DMS 273 (cell line): ENCODE measurements at regions not wholly inside any gene's neighbourhood (a gene's known extent, or its start where the extent isn't known, plus 50 kb on each side); places are given as distances from the start of the nearest gene placed in this dataset.
"Not testable (repeated sequence)": the region's sequence is repeated elsewhere in the genome, so short reads cannot be mapped to it uniquely, and the experiment has no call there.

ENCODE experiments used
- DNase-seq: peaks from one replicate; lab custom pipeline; 2025; ENCODE audit not compliant: unreplicated experiment; lab: John Stamatoyannopoulos, UW

DNA sequence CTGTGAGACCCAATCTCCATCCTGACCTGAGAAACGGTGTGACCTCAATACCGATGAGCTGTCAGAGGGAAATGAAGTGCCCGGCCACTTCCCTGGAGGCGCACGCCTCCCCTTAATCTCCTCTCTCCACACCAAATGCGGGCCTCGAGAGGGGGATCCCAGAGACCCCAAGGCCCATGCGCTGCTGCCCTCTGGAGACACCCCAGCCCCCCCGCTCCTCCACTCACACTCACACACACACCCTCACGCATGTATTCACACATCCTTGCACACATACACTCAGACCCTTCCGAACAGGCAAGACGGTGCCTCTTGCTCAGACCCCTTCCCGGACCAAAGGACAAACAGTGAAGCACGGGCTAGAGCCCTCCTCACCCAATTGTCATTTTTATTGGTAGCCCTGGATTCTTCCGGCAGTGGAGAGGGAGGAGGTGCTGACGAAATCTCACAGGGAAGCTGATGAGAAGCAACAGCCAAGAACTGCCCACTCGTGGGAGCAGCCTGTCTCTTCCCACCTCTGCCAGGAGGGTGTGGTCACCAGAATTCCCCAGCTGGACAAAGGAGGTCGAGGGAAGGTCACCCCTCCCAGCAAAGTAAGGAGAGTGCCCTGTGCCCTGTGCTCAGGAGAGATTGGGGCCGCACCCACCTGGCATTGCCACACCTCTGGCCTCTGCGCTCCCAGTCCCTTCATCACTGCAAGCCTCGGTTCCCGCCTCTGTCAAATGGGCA, 136.0 kb upstream of the TNRC6C start:
- no peak for DNase-seq

DNA sequence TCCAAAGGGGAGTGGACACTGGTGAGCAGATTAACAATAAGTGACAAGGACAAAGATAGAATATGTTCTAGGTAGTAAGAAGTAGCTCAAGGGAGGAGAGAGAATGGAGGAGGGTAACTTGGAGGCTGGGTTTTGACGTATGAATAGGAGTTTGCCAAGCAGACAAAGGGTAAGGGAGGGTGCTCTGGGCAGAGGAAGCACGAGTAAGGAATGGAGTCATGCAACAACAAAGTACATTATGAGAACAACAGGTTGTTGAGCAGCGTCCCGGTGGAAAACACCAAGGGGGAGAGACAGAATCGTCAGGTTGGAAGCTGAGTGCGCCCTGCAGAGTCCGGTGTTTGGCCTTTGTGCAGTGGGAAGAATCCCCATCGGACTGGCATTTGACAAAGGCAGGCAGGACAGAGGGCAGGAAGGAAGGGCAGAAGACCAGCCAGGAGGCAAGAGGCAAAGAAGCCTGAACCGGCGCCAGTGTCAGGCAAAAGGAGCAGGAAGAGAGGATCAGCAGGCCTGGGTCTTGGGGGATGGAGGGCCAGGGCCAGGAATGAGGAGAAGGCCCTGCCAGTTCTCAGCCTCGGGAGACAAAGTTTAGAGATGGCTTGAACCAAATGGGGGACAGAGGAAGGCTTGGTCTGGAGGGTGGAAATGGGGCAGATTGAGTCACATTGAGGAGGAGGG, 134.3 kb upstream of the TNRC6C start:
- no peak for DNase-seq

DNA sequence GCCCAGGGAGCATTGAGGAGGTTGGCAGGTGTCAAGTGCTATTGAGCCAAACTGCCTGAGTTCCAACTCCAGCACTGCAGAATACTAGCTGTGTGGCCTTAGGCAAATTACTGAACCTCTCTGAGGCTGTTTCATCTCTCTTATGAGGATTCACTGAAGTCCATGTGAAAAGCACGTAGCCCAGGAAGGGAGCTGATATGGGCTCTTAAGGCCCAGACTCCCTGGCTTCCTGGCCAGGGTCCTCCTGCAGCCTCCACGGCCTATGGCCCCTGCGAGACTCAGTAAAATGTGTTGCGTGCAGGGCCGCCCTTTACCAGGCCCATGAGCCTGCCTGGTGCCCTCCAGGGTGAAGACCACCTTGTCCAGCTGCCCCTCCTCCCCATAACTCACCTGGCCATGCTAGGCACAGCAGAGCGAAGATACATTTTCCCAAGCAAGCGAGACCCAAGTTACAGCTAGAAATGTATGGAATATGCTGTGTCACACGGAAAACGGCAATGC, 133.7 kb upstream of the TNRC6C start:
- DNase-seq, result no peak

DNA sequence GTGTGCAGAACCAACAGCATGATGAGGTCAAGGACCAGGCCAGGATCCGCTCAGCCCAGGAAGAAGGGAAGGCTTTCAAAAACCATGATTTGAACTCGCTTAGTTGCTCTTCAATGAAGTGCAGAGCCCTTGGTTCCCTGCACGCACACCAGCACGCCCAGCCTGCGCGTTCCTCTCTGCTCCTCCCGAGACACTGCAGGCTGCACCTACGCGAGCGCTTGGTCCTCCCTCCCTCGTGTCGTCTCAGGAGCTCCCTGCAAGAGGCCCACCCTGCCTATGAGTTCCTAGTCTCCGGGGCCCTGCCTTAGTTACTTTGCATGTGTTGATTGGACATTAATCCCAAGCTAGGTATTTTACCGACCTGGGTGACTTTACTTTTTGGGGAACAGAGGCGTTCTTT, 132.9 kb upstream of the TNRC6C start:
- DNase-seq, result no peak

DNA sequence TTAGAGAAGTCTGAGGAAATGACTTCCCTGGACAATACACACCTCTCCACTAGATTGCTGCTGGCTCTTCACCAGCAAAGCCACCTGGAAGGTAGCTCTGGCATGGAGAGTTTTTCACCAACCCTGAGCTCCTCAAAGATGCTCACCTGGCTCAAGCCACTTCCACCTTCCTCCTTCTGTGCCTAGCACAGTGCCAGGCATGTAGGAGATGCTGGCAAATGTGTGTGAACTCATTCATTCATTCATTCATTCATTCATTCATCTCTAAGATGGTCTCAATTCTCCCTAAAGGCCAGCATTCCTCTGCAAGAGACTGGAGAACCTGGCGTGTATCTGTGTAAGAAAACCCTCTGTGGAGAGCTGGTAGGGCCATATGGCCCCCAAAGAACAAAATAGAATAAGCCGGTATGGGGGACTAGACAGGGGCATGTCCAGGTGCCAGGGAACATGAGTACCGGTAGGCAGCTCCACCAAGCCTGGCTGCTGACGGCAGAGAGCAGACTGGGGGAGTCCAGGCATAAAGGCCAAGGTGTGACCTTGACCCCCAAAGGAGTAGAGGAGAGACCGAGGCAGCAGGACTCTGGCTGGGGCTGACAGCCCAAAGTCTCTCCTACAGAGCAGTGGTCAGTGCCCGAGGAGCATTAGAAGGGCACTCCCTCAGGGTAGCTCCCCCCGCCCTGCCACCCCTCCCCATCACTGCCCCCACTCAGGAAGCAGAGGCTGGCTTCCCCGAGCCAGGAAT, 132.2 kb upstream of the TNRC6C start:
- DNase-seq, result no peak

DNA sequence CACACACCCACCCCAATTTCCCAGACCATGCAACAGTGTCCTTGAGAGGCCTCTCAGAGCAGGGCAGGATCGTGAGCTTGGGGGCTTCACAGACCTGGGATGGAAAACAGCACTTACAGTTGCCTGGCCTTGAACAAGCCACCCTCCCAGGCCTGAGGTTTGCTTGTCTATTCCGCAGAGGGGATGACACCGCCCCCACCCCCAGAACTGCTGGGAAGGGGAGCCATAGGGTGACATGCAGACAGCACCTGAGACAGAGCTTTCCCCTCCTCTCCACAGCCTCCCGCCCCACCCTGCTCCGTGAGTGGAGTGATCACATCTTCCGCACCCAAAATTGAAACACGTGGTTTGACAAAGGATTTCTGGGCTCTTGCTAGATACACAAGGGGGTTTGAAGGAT, 131.5 kb upstream of the TNRC6C start:
- DNase-seq, result no peak

DNA sequence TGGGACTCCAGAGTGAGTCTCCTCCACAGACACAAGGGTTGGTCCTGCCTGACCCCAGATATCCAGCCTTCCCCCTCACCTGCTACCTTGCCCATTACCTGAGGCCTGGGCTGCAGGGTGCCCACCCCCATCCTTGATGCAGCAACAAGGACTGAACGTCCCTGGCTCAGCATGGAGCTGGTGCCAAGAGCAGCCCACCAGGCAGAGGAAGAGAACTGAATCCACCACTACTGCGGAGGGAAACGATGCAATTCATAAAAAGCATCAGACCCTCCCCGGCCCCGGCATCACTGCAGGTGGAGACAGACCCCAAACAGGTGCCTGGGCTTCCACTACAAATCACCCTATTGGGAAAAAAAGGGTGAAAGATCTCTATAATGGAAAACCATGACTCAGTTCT, 131.0 kb upstream of the TNRC6C start:
- DNase-seq, result no peak

DNA sequence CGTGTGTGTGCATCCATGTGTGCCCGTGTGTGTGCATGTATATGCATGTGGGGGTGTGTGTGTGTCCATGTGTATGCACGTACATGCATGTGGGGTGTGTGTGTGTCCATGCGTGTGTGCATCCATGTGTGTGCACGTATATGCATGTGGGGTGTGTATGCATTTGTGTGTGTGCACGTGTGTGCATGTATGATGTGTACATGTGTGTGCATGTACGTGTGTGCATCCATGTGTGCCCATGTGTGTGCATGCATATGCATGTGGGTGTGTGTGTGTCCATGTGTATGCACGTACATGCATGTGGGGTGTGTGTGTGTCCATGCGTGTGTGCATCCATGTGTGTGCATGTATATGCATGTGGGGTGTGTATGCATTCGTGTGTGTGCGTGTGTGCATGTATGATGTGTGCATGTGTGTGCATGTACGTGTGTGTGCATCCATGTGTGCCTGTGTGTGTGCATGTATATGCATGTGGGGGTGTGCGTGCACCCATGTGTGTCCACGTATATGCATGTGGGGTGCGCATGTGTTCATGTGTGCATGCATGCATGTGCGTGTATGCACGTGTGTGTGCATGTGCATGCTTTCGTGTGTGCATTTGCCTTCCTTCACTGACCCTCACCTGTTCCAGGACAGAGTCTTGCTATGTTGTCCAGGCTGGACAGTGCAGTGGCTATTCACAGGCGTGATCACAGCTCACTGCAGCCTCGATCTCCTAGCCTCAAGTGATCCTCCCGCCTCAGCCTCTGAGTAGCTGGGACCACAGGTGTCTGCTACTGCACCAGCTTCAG, 129.6 kb upstream of the TNRC6C start:
- no peak for DNase-seq

DNA sequence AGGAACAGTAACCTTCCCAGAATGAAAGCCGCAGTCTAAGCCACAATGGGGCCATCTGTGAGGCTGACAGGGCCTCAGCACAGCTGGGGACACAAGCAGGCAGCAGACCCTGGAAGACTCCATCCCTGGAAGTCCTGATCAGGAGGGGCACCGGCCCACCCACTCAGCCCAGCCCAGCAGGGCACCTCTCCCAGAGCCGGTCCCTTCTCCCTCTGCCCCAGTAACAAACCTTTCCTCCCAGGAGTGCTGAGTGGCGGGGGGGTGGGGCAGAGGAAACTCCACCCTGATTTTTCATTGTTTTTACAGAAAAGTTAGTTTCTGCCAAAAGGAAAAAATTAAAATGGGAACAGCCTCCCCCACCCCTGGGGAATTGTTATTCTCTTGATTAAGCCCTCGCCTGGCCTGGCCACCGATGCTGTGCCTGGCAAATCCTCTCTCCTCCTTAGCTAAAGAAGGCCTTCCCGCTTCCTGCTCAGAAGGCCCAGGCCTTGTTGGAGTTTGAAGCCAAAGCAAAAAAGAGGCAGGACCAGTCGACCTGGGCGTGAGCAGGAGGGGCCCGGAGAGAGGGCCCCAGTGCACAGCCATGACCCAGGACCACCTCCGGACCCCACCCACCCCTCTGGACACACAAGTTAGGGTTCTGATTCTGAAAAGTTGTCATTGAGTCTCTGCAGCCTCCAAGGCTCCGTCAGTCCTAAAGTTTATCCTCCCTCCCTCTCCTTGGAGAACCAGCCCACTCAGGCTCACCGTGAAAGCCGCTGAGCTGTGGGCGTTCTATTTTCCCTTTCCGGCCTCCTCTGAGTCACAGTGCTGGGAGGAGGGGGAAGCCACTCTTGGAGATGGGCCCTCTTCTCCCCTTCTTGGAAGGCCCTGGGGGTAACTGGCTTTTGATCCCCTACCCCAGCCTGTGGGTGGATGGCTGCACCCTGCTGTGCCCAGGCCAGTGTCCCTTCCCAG, 128.4 kb upstream of the TNRC6C start:
- DNase-seq, result no peak

DNA sequence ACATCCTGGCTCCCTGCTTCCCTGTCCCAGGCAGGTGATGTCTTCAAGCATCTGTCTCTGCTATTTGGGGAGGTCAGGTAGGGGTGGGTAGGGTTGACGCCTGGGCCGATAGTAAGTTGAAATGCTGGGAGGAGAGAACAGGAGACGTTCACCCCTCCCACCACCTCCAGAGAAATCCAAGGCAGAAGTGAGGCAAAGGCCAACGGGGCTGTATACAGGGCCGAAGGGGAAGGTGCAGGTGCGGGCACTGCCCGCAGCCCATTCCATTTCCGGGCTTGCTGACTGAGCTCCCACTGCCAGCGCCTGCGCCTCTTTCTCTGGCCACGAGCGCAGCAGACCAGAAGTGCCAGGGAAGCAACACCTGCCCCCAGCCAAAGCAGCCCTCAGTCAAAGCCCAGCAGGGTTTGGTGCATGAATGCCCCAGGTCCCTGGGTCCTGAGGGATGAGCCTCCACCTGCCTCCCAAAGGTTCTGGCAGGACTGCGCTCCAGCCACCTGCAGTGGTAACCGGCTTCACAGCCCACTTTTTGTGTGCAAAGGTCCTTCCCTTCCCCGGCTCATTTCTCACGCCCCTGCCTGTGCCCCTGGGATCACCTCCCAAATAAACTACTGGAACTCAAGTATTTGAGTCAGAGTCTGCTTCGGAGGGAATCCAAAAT, 127.6 kb upstream of the TNRC6C start:
- DNase-seq, result no peak

DNA sequence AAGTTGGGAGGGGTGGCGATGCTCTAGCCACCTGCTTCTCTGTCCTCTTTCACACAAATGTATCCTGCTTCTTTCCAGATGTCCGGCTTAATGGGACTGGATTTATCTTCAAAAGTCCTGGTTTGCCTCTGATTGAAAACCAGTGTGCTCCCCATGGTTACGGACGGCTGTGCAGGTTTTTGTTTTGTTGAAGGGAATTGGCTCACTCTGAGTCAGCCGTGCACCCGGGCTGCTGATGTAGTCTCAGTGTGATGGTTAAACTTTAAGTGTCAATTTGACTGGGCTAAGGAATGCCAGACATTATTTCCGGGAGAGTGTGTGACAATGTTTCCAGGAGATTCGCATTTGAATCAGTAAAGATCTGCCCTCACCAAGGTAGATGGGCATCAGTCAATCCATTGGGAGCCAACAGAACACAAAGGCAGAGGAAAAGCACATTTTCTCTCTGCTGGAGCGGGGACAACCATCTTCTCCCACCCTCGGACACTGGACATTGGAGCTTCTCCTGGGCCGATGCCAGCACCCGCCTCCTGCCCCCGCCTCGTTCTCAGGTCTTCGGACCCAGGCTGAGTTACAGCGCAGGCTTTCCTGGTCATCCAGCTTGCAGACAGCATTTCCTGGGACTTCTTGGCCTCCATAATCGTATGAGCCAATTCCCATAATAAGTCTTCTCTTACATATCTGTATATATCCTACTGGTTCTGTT, 126.9 kb upstream of the TNRC6C start:
- DNase-seq, result no peak

DNA sequence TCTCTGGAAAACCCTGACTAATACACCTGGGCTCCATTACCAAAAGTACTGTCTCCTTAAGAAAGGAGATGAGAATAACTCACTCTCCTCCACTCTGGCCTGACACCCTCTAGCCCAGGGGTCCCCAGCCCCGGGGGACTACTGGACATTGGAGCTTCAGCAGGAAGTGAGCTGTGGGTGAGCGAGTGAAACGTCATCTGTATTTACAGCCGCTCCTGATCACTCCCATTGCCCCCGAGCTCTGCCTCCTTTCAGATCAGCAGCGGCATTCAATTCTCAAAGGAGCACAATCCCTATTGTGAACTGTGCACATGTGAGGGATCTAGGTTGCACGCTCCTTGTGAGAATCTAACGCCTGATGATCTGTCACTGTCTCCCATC, 126.3 kb upstream of the TNRC6C start:
- DNase-seq, result no peak

DNA sequence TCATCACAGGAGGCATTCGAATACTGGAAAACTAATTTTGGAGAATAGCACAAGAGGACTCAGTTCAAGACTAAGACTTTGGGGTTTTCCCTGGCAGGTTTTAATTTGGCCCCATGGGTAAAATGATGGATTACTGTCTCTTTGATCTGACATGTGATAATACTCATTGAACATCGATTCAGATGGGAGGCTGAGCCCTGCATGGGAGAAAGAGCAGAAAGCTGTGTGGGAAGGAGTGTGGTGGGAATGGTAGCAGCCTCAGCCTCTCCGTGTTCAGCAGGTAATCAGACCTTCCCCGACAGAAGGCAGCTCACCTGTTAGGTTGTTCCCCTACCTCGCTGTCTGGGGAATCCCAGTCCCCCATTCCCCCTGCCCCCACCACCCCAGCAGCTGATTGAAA, 124.7 kb upstream of the TNRC6C start:
- DNase-seq, result no peak

DNA sequence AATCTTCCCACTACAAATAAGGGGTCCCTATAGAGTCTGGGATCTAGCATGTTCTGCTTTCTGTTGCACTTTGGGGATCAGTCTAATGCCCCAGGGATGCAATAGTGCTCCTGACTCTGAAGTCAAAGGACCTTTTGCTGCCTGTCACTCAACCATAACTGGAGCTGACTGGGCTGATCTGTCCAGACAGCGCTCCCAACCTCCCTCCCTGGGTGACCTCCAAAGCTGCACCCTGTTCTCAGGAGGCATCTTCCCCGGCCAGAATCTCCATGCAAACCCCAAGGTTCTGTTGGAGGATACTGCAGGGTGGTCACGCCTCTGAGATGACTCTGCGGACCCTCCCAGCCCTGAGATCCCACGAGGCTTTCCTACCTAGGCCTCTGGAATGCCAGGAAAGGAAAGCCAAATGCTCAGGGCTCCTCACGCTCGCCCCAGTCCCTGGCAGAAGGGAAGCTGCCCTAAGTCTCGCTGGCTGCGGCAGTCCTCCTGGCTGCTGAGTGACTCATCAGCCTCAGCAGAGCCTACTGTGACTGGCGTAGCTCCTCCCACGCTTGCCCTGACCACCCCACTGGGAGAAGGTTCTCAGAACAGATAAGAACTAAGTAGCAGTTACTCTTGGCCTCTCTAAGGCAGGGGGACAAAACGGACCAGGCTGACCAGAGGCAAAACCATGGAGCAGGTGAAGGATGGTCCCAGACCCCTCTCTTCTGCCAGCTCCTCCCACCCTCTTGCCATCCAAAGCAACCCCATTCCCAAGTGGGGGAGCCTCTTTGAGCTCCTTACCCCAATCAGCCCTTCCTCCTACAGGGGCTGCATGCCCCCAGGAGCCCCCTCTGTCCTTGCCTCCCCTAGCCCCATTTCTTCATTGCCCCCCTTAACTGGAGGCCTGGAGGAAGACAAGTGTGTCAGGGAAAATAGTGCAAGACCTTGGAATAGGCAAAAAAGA, 124.1 kb upstream of the TNRC6C start:
- peak; percentile 65 for DNase-seq

DNA sequence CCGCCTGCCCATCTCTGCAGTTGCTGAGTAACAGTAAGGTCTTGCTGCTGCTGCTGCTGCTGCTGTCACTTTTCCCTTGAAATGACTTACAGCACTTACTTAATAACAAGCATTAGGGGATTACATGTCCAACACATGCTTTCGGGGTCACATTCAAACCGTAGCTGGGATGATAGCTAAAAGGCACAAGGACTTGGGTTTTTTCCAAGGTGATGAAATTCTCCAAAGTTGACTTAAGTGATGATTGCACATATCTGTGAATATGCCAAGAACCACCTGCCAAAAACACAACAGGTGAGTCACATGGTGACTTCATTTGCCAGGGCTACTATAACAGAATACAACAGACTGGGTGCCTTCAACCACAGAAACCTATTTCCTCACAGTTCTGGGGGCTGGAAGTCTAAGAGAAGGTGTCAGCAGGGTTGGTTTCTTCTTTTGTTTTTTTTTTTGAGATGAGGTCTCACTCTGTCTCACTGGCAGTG, 121.9 kb upstream of the TNRC6C start:
- no peak for DNase-seq

DNA sequence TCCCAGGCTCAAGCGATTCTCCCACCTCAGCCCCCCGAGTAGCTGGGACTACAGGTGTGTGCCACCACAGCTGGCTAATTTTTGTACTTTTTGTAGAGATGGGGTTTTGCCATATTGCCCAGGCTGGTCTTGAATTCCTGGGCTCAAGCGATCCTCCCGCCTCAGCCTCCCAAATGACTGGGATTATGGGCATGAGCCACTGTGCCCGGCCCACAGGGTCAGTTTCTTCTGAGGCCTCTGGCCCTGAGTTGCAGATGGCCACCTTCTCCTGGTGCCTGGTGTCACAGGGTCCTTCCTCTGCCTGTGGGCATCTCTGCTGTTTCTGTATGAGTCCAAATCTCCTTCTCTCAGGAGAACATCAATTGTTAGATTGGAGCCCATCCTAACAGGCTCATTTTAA, 121.4 kb upstream of the TNRC6C start:
- DNase-seq, result not testable (repeated sequence)

DNA sequence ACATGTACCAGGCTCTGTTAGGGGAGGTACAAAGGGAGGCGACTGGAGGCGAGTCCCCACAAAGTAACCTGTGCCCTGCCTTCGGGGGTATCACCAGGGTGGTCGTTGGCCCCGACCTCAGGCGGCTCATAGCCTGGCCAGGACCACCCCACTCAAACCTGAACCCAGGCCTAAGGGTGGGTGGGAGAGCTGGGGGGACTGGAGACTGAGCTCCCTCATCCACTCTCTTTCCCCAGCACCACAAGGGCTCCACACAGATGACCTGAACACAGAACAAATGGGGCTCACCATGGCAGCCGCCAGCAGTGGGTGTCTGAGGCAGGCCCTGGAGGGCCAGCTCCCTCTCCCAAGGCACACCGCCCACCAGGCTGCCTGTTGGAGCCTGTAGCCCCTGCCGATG, 120.6 kb upstream of the TNRC6C start:
- DNase-seq, result no peak
